Loucy (cell line): ENCODE measurements at regions not wholly inside any gene's neighbourhood (a gene's known extent, or its start where the extent isn't known, plus 50 kb on each side); places are given as distances from the start of the nearest gene placed in this dataset.

Experiments
- CTCF ChIP-seq: fragments of 200-600 bp; sonication (generic); conservative IDR thresholded peaks from 2 replicates; pipeline ENCODE4 v1.5.1; 2014; ENCODE audit warnings: mild to moderate bottlenecking, antibody characterized with exemption, low read length
- EZH2phosphoT487 ChIP-seq: fragments of 200-600 bp; IDR thresholded peaks from 2 replicates; pipeline ENCODE4 v1.6.1; 2018; ENCODE audit warnings: antibody characterized with exemption, mild to moderate bottlenecking, moderate library complexity, borderline replicate concordance

GRCh38 chr1:14190508-14190907 is 408.0 kb upstream of the KAZN start:
- TF ChIP-seq EZH2phosphoT487: no peak
- TF ChIP-seq CTCF: no peak
